GM10266 (cell line): ENCODE measurements at regions not wholly inside any gene's neighbourhood (a gene's known extent, or its start where the extent isn't known, plus 50 kb on each side); places are given as distances from the start of the nearest gene placed in this dataset.

ENCODE experiments used
- DNase-seq: peaks from one replicate; pipeline ENCODE4 v3.0.0; 2012; ENCODE audit errors: extremely low spot score
- TF ChIP-seq, protein P1 (sequence below): IDR thresholded peaks from 2 replicates; pipeline ENCODE4 v1.5.1; 2012; ENCODE audit warnings: mild to moderate bottlenecking, low read depth; ENCODE audit not compliant: control insufficient read depth, insufficient read depth; ENCODE audit errors: missing control alignments

- no peak for DNase-seq
- TF ChIP-seq, protein P1, sequence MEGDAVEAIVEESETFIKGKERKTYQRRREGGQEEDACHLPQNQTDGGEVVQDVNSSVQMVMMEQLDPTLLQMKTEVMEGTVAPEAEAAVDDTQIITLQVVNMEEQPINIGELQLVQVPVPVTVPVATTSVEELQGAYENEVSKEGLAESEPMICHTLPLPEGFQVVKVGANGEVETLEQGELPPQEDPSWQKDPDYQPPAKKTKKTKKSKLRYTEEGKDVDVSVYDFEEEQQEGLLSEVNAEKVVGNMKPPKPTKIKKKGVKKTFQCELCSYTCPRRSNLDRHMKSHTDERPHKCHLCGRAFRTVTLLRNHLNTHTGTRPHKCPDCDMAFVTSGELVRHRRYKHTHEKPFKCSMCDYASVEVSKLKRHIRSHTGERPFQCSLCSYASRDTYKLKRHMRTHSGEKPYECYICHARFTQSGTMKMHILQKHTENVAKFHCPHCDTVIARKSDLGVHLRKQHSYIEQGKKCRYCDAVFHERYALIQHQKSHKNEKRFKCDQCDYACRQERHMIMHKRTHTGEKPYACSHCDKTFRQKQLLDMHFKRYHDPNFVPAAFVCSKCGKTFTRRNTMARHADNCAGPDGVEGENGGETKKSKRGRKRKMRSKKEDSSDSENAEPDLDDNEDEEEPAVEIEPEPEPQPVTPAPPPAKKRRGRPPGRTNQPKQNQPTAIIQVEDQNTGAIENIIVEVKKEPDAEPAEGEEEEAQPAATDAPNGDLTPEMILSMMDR: no peak
Measured at GRCh38 chr2:239465017-239466001, 64.5 kb upstream of the HDAC4 start.

GRCh38 chr2:239464166-239465016 lies 63.6 kb upstream of the HDAC4 start:
- no peak for DNase-seq
- TF ChIP-seq, protein P1: no peak

DNA sequence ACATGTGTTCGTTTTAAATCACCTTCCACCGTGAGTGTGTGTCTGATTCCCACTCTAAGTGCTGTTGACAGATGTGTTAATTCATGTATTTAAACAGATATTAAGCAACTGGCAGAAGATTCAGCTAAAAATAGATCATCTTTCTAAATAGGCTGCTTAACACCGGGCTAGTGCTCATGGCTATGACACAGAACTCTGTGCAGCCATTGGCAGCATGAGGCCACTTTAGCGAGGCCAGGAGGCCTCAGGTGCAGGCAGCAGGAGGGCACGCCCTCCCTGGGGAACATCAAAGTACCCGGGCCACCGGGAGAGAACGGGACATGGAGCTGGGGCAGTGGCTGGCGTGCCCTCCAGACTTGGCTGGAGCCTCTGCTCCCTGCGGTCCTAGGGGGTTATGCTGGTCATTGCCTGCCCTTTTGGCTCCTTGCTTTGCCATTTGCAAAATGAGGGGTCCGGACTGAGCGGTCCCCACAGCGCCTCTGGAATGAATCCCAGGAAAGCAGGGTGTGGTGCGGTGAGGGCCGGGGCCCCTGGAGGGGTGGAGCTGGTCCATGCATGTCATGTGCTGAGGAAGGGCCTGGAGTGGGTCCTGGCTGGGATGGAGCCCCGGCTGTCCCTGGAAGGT lies 62.8 kb upstream of the HDAC4 start:
- DNase-seq: no peak
- TF ChIP-seq, protein P1: no peak

DNA sequence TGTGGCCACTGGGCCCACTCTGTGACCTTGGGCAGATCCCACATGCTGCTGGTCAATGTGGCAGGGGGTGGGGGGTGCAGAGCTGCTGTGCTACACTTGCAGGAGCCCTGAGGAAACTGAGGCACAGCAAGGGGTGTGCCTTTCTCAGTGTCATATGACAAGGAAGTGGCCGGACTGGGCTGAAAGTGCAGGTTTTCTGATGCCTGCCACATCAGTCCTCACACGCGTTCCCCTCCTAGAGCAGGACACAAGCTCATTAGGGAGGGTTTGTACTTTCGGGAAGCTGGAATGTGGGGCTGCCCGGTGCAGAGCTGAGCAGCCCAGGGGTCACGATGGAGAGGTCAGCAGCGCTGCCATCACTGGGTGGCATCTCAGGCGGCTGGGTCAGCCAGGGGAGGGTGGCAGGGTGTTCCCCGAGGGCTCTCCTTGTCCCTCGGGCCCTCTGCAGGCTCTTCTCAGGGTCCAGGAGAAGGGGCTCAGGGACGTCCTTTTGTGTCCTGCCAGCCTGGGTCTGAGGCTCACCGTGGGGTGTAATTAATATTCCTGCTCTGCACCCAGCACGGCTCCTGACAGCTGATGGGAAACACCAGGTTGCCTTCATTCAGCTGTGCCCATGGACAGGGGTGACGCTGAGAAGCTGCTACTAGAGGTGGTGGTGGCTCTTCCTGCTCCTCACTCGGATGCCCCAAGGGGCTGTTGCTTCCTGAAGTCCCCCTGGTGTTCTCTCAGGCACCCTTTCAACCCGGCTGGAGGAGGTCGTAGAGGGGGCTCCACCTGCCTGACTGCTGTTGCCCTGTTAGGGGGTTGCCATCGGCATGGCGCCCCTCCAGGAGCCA lies 62.1 kb upstream of the HDAC4 start:
- TF ChIP-seq, protein P1: no peak
- DNase-seq: no peak

GRCh38 chr2:239462191-239462515 lies 61.3 kb upstream of the HDAC4 start:
- no peak for DNase-seq
- TF ChIP-seq, protein P1: no peak

DNA sequence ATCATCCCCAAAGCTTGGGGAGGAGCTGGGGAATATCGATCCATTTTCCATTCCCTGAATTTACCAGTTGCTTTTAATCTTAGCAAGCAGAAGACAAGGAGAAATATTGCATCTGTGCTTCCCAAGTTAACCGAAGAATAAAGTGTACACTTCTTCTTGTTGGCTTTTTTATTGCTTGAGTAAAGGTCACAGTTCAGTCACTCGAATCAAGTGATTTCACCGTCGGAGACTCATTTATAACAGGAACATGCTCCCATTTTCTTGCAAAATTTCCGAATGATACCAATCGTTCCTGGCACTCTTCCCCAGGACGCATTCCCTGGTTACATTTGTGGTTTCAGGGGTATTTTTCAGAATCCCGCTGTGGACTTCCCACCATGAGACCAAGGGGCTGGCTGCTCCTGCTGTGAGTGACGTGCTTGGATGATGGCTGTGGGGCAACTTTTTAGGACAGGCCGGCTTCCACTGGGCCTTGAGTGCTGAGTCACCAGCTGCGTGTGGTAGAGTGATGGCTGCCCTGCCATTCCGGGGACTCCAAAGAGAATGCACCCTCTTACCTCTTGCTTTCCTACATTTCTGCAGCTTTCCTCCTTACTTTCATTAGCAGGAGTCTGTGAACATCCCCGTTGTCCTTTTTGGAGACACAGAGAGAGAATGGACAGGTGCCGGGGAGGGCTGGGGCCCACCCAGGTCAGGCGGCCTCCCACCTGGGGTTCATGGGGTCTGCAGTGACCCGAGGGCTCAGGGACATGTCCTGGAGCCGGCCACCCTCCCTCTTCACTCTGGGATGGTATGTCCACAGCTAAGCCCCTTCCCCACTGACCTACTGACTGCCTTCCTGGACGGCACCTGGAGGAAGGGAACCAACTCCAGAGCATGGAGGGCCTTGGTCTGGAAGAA lies 60.7 kb upstream of the HDAC4 start:
- no peak for DNase-seq
- TF ChIP-seq, protein P1: no peak
